ENCODE measurements at regions not wholly inside any gene's neighbourhood (a gene's known extent, or its start where the extent isn't known, plus 50 kb on each side); places are given as distances from the start of the nearest gene placed in this dataset.
"Not testable (repeated sequence)": the region's sequence is repeated elsewhere in the genome, so short reads cannot be mapped to it uniquely, and the experiment has no call there.

- no peaks in the 10 kb centered on the region for H3K4me1 ChIP-seq (ENCODE audit: control insufficient read depth in 5 of 5, insufficient read depth in 5 of 5, low read length in 5 of 5)
- ATAC-seq (ENCODE audit: insufficient read depth, low FRiP score) (no peak), DNase-seq (no peak)
- no peaks in the 10 kb centered on the region for H3K36me3 ChIP-seq (ENCODE audit: control insufficient read depth in 4 of 4, insufficient read depth in 4 of 4, low read length in 4 of 4)
- WGBS, 2 donors, result 82 to 85% methylated on average over 4 of the region's 4 CpGs
- peaks cover 0 to 2% (median 0%) of the 10 kb centered on the region in 4 donors for H3K9me3 ChIP-seq (ENCODE audit: control insufficient read depth in 4 of 4, insufficient read depth in 3 of 4, low read length in 3 of 4)
- no peak overlapping the region for H3K27ac ChIP-seq (ENCODE audit: low read depth in 1 of 2, low read length in 1 of 2)
- H3K4me3 ChIP-seq, result no peak overlapping the region
- H3K9ac ChIP-seq (ENCODE audit: insufficient read depth in 1 of 2, low read length in 2 of 2), result no peak overlapping the region
- H3K27me3 ChIP-seq (ENCODE audit: control insufficient read depth in 3 of 3, insufficient read depth in 3 of 3, low read length in 2 of 3), result no peaks in the 10 kb centered on the region
- TF ChIP-seq CTCF (IDR thresholded peaks at IDR 0.05; ENCODE audit: control extremely low read depth, extremely low read depth), result no peak
Observed at GRCh38 chr11:25252854-25253253, 756.0 kb downstream of the LUZP2 start.

- not testable (repeated sequence) for H3K9me3 ChIP-seq (ENCODE audit: control insufficient read depth in 4 of 4, insufficient read depth in 3 of 4, low read length in 3 of 4); H3K4me3 ChIP-seq; H3K9ac ChIP-seq (ENCODE audit: insufficient read depth in 1 of 2, low read length in 2 of 2); H3K27ac ChIP-seq (ENCODE audit: low read depth in 1 of 2, low read length in 1 of 2); H3K36me3 ChIP-seq (ENCODE audit: control insufficient read depth in 4 of 4, insufficient read depth in 4 of 4, low read length in 4 of 4); H3K4me1 ChIP-seq (ENCODE audit: control insufficient read depth in 5 of 5, insufficient read depth in 5 of 5, low read length in 5 of 5); H3K27me3 ChIP-seq (ENCODE audit: control insufficient read depth in 3 of 3, insufficient read depth in 3 of 3, low read length in 2 of 3); DNase-seq; ATAC-seq (ENCODE audit: insufficient read depth, low FRiP score)
- WGBS, 2 donors, result 85 to 93% methylated on average over 4 of the region's 4 CpGs
Observed at GRCh38 chr11:25263861-25264260, 767.0 kb downstream of the LUZP2 start.

GRCh38 chr11:25271301-25271700 lies 774.4 kb downstream of the LUZP2 start:
- Histone ChIP-seq H3K27me3 (ENCODE audit: control insufficient read depth in 3 of 3, insufficient read depth in 3 of 3, low read length in 2 of 3) (no peaks in the 10 kb centered on the region), H3K9ac (ENCODE audit: insufficient read depth in 1 of 2, low read length in 2 of 2) (no peak overlapping the region), H3K4me1 (ENCODE audit: control insufficient read depth in 5 of 5, insufficient read depth in 5 of 5, low read length in 5 of 5) (no peaks in the 10 kb centered on the region), H3K9me3 (ENCODE audit: control insufficient read depth in 4 of 4, insufficient read depth in 3 of 4, low read length in 3 of 4) (no peaks in the 10 kb centered on the region), H3K27ac (ENCODE audit: low read depth in 1 of 2, low read length in 1 of 2) (no peak overlapping the region), H3K36me3 (ENCODE audit: control insufficient read depth in 4 of 4, insufficient read depth in 4 of 4, low read length in 4 of 4) (no peaks in the 10 kb centered on the region), H3K4me3 (no peak overlapping the region)
- ATAC-seq (ENCODE audit: insufficient read depth, low FRiP score) (no peak), DNase-seq (no peak)
- TF ChIP-seq CTCF (IDR thresholded peaks at IDR 0.05; ENCODE audit: control extremely low read depth, extremely low read depth), result no peak

GRCh38 chr11:25272214-25272613 lies 775.4 kb downstream of the LUZP2 start:
- no peaks in the 10 kb centered on the region for H3K4me1 ChIP-seq (ENCODE audit: control insufficient read depth in 5 of 5, insufficient read depth in 5 of 5, low read length in 5 of 5)
- H3K4me3 ChIP-seq, result no peak overlapping the region
- H3K27ac ChIP-seq (ENCODE audit: low read depth in 1 of 2, low read length in 1 of 2), result no peak overlapping the region
- H3K36me3 ChIP-seq (ENCODE audit: control insufficient read depth in 4 of 4, insufficient read depth in 4 of 4, low read length in 4 of 4), result no peaks in the 10 kb centered on the region
- no peak overlapping the region for H3K9ac ChIP-seq (ENCODE audit: insufficient read depth in 1 of 2, low read length in 2 of 2)
- ATAC-seq (ENCODE audit: insufficient read depth, low FRiP score) (no peak), DNase-seq (no peak)
- no peaks in the 10 kb centered on the region for H3K9me3 ChIP-seq (ENCODE audit: control insufficient read depth in 4 of 4, insufficient read depth in 3 of 4, low read length in 3 of 4)
- no peak for TF ChIP-seq CTCF (IDR thresholded peaks at IDR 0.05; ENCODE audit: control extremely low read depth, extremely low read depth)
- no peaks in the 10 kb centered on the region for H3K27me3 ChIP-seq (ENCODE audit: control insufficient read depth in 3 of 3, insufficient read depth in 3 of 3, low read length in 2 of 3)

- H3K4me3 ChIP-seq; H3K9me3 ChIP-seq (ENCODE audit: control insufficient read depth in 4 of 4, insufficient read depth in 3 of 4, low read length in 3 of 4); H3K9ac ChIP-seq (ENCODE audit: insufficient read depth in 1 of 2, low read length in 2 of 2); H3K36me3 ChIP-seq (ENCODE audit: control insufficient read depth in 4 of 4, insufficient read depth in 4 of 4, low read length in 4 of 4); H3K4me1 ChIP-seq (ENCODE audit: control insufficient read depth in 5 of 5, insufficient read depth in 5 of 5, low read length in 5 of 5); H3K27ac ChIP-seq (ENCODE audit: low read depth in 1 of 2, low read length in 1 of 2); DNase-seq; H3K27me3 ChIP-seq (ENCODE audit: control insufficient read depth in 3 of 3, insufficient read depth in 3 of 3, low read length in 2 of 3); ATAC-seq (ENCODE audit: insufficient read depth, low FRiP score): not testable (repeated sequence)
- WGBS, 2 donors, result 79 to 85% methylated on average over 7 of the region's 7 CpGs
Observed at GRCh38 chr11:25280821-25281220, 784.0 kb downstream of the LUZP2 start.
